Posterior vena cava (tissue), 2 donors: ENCODE measurements at regions not wholly inside any gene's neighbourhood (a gene's known extent, or its start where the extent isn't known, plus 50 kb on each side); places are given as distances from the start of the nearest gene placed in this dataset.
"Not testable (repeated sequence)": the region's sequence is repeated elsewhere in the genome, so short reads cannot be mapped to it uniquely, and the experiment has no call there.

Experiments used
- DNase-seq: peaks from one replicate; pipeline ENCODE4 v3.0.0-alpha.2; 2020; ENCODE audit warnings: low spot score
- intact Hi-C, 2 donors: fragments of 100-400 bp; cut with DNase I; formaldehyde crosslinking; loops; one replicate each; pipeline versions ENCODE4 v1.14.1 to v1.14.2; 2022 to 2023
- donor health status: DM: yes; HTN: yes; CAD: no.
- donor health status: DM: yes; HTN: yes; CAD: no.

DNA sequence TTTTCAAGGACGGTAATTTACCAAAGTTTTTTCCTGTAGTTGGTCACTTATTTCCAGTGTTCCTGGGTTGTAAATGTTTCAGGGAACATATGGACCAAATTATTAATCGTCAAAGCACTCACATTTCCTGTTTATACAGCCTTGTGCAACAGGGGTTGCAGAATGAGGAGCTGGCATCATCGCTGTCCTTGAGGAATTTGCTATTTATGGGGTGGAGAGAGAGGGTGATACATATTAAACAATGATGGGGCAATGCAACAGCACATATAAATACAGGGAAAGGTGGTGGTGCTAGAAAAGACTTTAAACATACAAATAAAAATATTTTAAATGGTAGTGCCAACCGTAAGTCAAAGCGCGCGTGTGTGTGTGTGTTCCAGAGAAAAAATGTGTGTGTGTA, 369.8 kb downstream of the NPHP4 start:
- intact Hi-C loops, result no loop called here
- DNase-seq, result no peak

DNA sequence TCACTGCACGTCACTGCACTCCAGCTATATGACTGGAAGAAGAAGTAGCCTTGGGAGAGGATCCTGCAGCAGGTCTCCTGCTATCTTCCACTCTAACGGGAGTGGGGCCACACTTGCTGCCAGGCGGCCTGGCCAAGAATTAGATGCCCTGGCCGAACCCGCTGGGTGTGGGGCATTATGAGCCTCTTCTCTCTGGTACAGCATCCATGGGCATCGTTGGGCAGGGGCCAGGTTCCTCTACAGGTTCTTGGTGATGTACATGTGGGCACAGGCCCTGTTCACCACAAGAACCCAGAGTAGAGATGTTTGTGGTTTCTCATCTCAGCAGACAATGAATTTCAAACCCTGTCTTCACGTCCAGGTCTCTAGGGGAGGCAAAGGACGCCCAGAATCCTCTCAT, 370.5 kb downstream of the NPHP4 start:
- intact Hi-C loops, result no loop called here
- no peak for DNase-seq

DNA sequence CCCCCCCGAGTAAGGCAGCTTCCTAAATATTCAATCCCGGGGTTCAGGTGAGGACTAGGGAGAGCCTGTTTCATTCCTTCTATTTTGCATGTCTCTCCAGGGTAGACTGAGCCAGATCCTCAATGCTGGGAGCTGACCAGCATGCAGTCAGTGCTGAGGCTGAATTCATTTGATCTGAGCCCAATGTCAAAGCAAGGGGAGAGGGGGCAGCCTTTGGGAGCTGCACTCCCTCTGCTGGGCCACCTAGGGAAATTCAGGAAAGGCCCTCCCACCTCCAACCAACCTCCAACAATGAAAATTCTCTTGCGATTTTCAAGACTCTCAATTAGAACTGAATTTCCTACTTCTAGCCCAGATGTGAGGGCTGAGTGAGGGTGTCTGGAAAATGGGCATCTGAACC, 371.2 kb downstream of the NPHP4 start:
- intact Hi-C loops, result no loop called here
- DNase-seq, result no peak

DNA sequence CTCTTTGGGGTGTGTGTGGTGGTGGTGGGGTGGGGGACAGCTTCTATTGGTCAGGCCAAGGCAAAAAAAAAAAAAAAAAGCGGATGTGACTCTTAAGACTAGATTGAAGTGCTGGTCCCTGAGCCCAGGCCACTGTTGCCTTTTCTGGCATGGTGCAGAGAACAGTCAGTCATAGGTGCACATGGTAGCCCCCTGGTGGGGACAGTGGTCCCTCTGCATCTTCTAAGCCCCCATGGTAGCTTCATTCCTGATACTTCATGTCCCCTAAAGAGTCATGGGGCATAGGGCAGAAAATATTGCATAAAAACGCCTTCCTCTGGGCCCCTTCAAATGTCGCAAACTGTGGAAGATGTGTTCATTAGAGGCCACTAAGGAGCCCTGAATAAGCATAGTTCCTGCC, 371.8 kb downstream of the NPHP4 start:
- DNase-seq, result no peak

DNA sequence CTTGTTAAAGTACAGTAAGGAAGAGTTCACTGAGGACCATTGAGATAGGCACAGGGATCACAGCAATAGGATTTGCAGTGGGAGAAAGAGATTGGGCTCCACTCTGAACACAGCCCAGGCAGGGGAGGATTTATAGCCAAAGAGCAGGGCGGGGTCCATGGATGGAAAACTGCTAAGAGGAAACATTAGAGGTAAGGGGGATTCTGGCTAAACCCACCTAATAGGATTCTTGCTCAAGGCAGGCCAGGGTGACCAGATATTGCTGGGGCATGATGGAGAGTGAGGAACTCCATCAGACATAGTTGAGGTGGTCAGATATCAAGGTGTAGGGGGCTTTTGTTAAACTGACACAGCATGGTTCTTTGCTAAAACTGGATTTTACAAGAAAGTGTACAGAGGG, 372.8 kb downstream of the NPHP4 start:
- intact Hi-C loops, result no loop called here
- DNase-seq, result no peak

More for the DNA sequence above, 371.8 kb downstream of the NPHP4 start:
- intact Hi-C loops, result no loop called here

DNA sequence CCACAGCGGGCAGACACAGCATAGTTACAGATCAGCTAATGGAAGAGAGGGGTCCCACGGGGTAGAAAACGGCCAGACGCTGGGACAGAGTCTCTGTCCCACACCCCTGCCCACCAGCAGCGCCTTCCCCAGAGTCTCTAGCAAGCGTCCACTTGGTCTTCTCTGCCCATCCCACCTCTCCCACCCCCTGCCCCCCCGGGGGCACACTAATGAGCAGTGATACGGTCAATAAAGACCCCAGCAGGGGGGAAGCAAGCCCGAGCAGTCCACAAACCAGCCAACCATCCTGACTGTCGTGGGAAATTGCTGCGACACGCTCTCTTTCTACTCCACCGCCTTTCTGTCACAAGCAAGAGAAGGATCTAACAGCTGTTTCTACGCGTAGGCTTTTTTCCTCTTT, 374.7 kb downstream of the NPHP4 start:
- intact Hi-C loops, result no loop called here
- DNase-seq, result peak; percentile 59

DNA sequence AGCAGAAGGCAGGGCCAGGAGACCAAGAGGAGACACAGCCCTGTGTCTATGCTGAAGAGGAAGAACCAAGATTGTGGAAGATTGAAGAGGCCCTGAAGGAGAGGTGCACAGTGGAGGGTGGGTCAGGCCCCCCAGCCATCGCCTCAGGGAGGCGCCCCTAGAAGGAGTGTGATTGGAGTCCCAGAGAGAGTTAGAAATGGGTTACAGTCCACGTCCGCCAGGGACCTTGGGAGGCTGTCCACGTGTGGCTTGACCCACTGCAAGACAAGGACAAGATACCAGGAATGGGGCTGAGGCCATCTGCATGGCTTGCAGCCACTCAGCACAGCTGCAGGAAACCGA, 375.1 kb downstream of the NPHP4 start:
- DNase-seq, result peak; percentile 61
- intact Hi-C loops, result no loop called here

DNA sequence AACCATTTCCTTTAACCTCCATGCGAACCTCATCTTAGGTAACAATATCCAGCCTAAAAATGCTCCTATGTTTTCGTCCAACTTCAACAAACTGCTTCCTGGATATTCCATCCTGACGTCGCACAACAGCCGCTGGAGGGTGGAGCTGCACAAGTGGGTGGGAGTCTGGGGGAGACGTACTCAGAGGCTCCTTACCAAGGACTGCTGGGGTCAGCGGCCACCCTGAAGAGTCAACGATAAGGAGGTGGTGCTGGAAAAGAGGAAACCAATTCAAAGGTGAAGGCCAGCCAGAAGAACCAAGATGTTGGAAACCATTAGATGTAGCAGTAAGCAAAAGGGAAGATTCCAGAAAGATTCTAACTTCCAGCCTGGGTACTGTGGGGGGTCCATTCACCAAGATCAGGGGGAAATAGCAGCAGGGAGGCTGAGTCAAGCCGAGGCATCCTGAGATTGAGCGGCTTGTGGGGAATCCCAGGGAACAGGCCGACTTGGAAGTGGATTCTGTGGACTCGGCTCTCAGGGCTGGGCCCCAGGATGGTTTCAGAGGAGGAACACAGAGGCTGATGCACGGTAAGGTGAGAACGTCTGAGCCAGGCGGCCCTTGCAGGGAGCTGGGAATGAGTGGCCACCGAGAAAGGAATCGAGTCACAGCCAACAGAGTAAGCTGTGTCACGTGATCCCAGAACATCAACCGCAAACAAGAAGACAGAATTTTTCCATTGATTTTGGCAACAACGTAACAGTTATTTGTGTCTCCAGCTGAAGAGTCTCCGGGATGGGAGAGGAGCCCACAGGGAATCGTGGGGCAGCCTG, 375.7 kb downstream of the NPHP4 start:
- intact Hi-C loops, result no loop called here
- no peak for DNase-seq

DNA sequence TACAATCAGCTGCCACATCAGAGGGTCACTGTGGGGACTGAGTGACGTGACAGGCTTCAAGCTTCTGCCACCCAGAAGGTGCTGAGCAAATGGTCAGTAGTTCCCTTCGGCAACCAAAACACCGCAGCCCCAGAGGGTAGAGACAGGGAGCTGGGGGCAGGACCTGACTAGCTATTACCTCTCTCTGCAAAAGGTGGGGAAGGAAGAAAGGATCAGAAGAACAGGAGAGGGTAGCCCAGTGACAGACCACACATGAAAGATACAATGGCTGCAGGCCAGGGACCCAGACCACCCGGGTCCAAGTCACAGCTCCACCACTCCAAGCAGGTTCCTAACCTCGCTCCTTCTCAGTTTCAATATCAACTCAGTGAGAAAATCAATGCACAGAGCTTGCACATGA, 377.1 kb downstream of the NPHP4 start:
- intact Hi-C loops, result no loop called here
- peak; percentile 31 for DNase-seq

DNA sequence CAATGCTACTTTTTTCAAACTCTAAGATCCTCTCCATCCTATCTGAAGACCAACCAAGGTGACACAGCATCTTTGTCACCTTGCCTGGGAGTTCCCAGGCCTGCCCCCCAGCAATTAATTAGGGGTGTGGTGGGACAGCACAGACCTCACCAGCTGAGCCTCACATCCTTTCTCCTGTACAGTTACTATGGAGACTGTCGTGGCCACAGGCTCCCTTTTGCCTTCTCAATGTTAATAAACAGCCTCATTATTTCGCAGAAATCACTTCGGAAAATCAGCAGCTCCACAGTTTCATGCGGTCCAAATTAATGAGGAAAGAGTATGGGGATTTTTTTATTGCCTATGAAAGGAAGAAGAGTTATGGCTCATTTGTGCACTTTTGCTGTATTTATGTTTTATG, 378.3 kb downstream of the NPHP4 start:
- DNase-seq, result no peak
- intact Hi-C loops, result no loop called here

DNA sequence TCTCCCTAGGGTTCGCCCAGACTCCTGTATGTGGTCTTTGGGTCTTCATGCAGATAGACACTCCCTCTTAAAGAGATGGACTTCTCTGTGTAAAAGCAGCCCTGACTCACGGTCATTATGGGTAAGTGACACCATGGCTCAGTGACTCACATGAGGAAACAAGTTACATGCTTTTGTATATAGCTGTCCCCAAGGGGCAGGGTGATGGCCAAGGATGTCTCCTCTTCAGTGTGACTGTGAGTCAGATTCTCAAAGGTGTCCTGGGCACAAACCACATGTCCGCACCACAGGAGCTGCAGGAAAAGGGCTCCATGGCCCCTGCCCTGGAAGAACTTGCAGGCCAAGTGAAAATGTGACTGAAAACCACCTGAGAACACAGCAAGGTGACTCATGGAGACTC, 380.4 kb downstream of the NPHP4 start:
- intact Hi-C loops, result no loop called here
- DNase-seq, result peak; percentile 55

DNA sequence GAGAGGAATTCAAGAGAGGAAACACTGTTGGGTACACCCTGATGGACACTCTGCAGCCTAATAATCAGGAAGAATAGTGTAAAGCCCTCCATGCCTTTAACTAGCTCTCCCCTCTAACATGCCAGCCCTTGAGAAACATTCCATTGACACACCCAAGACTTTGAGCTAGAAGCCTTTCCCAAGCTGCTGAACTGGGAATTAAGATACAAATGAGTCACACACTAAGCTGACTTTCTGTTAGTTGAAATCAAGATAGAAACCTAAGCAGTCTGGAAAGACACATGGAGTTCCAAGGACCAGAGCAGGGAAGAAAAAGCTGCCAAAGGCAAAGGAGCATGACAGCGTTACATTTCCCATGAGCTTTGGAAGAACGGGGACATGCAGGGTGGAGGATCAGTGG, 380.8 kb downstream of the NPHP4 start:
- intact Hi-C loops, result no loop called here
- no peak for DNase-seq

DNA sequence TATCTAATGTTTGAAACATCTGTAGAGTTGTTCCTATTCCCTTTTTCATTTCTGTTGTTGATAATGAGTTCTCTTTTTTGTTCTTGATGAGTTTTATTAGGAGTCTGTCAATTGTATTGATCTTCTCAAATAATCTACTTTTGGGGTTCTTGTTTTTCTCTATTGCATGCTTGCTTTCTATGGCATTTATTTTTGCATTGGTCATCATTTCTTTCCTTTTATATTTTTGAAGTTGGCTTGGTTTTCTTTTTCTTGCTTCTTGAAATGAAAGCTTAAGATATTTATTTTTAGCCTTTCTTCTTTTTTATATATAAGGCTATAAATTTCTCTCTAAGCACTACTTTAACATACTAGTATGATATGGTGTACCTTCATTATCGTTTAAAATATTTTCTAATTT, 381.8 kb downstream of the NPHP4 start:
- DNase-seq, result no peak
- intact Hi-C loops, result no loop called here

DNA sequence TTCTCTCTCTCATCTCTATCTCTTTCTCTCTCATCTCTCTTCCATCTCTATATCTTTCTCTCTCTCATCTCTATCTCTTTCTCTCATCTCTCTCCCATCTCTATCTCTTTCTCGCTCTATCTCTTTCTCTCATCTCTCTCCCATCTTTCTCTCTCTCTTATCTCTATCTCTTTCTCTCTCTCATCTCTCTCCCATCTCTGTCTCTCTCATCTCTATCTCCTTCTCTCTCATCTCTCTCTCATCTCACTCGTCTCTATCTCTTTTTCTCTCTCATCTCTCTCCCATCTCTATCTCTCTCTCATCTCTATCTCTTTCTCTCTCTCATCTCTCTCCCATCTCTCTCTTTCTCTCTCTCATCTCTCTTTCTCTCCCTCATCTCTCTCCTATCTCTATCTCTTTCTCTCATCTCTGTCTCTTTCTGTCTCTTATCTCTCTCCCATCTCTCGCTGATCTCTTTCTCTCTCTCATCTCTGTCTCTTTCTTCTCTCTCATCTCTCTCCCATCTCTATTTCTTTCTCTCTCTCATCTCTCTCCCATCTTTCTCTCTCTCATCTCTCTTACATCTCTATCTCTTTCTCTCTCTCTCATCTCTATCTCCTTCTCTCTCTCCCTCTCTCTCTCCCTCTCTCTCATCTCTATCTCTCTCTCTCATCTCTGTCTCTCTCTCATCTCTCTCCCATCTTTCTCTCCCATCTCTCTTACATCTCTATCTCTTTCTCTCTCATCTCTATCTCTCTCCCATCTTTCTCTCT, 388.7 kb downstream of the NPHP4 start:
- DNase-seq, result no peak
- intact Hi-C loops, result no loop called here

DNA sequence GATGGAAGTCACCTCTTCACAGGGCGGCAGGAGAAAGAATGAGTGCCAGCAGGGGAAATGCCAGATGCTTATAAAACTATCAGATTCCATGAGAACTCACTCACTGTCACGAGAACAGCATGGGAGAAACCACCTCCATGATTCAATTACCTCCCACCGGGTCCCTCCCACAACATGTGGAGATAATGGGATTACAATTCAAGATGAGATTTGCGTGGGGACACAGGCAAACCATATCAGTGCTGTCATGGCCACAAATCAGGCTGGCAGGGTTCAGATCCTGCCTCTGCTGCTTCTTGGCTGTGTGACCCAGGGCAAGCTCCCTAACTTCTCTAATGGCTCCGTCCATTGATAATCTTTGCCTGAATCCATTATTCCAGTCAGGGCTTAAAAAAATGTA, 389.5 kb downstream of the NPHP4 start:
- DNase-seq, intact Hi-C loops: not testable (repeated sequence)

DNA sequence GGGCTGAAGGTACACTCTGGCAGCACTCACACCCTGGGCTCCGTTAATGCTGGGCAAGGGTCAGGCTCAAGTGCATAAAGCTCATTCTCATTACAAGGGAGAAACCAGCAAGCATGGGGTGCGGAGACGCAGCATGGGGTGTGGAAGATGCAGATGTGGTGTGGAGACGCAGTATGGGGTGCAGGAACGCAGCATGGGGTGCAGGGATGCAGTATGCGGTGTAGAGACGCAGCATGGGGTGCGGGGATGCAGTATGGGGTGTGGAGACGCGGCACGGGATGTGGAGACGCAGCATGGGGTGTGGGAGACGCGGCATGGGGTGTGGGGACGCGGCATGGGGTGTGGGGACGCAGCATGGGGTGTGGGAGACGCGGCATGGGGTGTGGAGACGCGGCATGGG, 390.7 kb downstream of the NPHP4 start:
- DNase-seq, result peak; percentile 69
- intact Hi-C loops, result no loop called here

DNA sequence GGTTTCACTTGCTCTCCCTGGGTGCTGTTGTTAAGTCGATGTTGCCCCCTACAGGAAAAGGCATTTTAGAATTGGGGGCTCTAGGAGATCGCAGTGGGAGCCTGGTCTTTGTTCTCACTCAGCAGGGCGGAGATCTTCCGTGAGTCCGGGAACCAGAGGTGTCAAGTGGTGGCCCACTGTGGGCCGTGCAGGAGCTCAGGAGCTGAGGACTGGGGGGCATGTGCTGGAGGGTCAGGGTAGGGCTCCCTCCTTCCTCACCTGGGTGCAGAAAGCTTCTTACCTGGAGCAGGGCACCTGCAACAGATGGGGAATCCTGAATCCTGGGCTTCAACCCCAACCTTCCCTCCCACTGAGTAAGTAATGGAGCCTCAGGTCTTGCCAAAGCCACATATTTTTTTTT, 392.7 kb downstream of the NPHP4 start:
- intact Hi-C loops, result no loop called here

DNA sequence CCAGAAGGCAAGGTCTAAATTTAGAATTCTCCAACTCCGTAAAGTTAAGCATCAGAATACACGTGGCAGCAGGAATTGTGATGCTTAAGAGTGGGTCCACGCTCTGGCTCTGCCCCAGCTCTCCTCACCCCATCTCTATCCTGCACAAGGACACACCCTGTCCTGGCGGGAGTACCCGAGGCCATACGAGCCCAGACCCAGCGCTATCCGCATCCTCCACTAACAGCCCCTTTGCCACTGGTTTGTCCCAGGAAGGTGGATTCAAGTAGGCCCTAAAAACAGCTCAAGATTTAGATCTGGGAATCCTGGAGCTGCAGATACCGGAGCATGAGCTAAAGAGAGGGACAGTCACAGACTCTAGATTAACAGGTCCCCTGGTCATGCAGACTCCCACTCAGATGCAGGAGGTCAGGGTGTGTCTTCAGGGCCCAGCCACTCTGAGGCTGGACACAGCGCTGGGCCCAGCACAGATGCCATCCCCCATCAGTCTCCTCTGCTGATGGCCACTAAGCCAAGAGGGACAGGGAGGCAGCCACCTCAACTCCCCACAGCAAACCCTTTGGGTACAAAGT, 393.3 kb downstream of the NPHP4 start:
- DNase-seq, result peak; percentile 63
- intact Hi-C loops, result no loop called here

More for the DNA sequence above, 392.7 kb downstream of the NPHP4 start:
- DNase-seq, result peak; percentile 46

DNA sequence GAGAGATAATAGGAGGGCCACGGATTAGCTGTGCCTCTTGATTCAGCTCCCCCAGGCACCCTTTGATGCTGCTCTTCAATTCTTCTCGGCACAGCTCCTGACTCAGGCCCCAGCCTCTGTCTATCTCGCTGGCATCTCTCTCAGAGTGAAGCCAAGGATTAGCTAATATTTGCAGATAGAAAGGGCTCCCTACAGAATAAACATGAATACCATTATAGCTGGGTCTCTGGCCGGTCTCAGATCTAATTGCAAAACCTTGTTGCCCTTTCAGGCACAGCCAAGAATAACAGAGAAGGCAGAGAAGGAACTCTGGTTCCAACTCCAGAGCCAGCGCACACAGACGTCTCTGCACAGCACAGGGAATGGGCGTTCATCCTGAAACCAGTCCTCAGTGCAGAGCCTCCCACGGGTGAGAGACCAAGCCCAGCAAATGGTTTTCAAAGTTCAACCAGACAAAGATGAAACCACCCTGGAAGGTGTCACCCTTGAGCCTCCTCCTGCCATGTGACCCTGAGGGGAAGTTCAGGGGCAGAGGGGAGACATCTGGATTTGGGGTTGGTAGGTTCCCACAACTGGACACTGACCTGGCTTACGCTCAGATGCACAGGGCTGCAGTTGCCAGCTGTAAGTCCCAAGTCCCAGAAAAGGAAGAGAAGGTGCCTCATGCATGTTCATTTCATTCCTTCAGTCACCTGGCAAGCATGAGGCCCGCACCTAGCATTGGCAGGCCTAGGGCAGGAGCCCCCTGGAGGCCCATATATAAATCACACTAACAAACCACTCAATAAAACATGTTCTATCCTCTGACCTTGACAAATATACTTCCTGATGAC, 394.0 kb downstream of the NPHP4 start:
- peak; percentile 82 for DNase-seq
- intact Hi-C loops, result no loop called here
